GM23338 (cell line): ENCODE measurements at regions not wholly inside any gene's neighbourhood (a gene's known extent, or its start where the extent isn't known, plus 50 kb on each side); places are given as distances from the start of the nearest gene placed in this dataset.

Experiments
- CREB1 ChIP-seq: fragments of 250-450 bp; sonication (Bioruptor Pico); IDR thresholded peaks from 2 replicates; pipeline ENCODE4 v1.5.0; 2020; ENCODE audit warnings: low read depth, mild to moderate bottlenecking, moderate library complexity
- CTCF ChIP-seq, 2 experiments: fragments of 200-600 bp in 1 of 2; sonication (generic) in 1 of 2; conservative IDR thresholded peaks; 2 replicates each; pipeline versions ENCODE4 v1.5.1 to v1.6.1; 2016 to 2017; ENCODE audit warnings: antibody characterized with exemption in 2 of 2, low read depth in 2 of 2, mild to moderate bottlenecking in 2 of 2, moderate library complexity in 1 of 2
- EZH2 ChIP-seq: fragments of 200-600 bp; sonication (generic); IDR thresholded peaks from one replicate; pipeline ENCODE4 v1.8.0; 2017; ENCODE audit warnings: antibody characterized with exemption, mild to moderate bottlenecking, low read depth; ENCODE audit not compliant: unreplicated experiment
- EZH2phosphoT487 ChIP-seq: fragments of 200-600 bp; sonication (generic); IDR thresholded peaks from one replicate; pipeline ENCODE4 v1.8.1; 2018; ENCODE audit warnings: antibody characterized with exemption; ENCODE audit not compliant: unreplicated experiment
- JUNB ChIP-seq: IDR thresholded peaks from one replicate; pipeline ENCODE4 v1.6.1; 2016; ENCODE audit warnings: antibody characterized with exemption; ENCODE audit not compliant: unreplicated experiment
- POLR2AphosphoS5 ChIP-seq: IDR thresholded peaks from 2 replicates; pipeline ENCODE4 v1.6.1; 2016; ENCODE audit warnings: antibody characterized with exemption, low read depth
- REST ChIP-seq: IDR thresholded peaks from one replicate; pipeline ENCODE4 v1.6.1; 2018; ENCODE audit warnings: antibody characterized with exemption; ENCODE audit not compliant: unreplicated experiment
- STAT1 ChIP-seq: IDR thresholded peaks from one replicate; pipeline ENCODE4 v1.6.1; 2016; ENCODE audit warnings: antibody characterized with exemption; ENCODE audit not compliant: unreplicated experiment
- ZNF331 ChIP-seq: fragments of 250-450 bp; sonication (Bioruptor Pico); IDR thresholded peaks from 2 replicates; pipeline ENCODE4 v1.5.0; 2020; ENCODE audit warnings: low read depth, mild to moderate bottlenecking, moderate library complexity
- ZNF462 ChIP-seq: fragments of 250-450 bp; sonication (Bioruptor Pico); IDR thresholded peaks from 2 replicates; pipeline ENCODE4 v1.5.0; 2020; ENCODE audit warnings: mild to moderate bottlenecking, moderate library complexity

GRCh38 chr3:173267716-173268115 lies 126.7 kb upstream of the SPATA16 start:
- no peak for TF ChIP-seq POLR2AphosphoS5
- no peak; a peak in 1 of 4 replicates for TF ChIP-seq CTCF (conservative IDR thresholded peaks at IDR 0.05; ENCODE audit: low read depth in 2 of 2)
- no peak for TF ChIP-seq EZH2
- no peak for TF ChIP-seq ZNF462 (CRISPR knock-in tag)
- TF ChIP-seq REST: no peak
- no peak for TF ChIP-seq JUNB
- no peak for TF ChIP-seq CREB1 (CRISPR knock-in tag)
- TF ChIP-seq EZH2phosphoT487: no peak
- no peak for TF ChIP-seq ZNF331 (CRISPR knock-in tag)
- TF ChIP-seq STAT1: no peak
